Pancreas (tissue), 10 donors: ENCODE measurements at regions not wholly inside any gene's neighbourhood (a gene's known extent, or its start where the extent isn't known, plus 50 kb on each side); places are given as distances from the start of the nearest gene placed in this dataset.
A peak's percentile ranks its signal among the peaks of the same experiment; 100 is the strongest.

Experiments
- ATAC-seq, 4 donors: fragments of 200-7000 bp; cut with Tn5 transposase; one replicate each; pipeline versions ENCODE4 v1.8.0 to v1.9.1; 2020; ENCODE audit warnings: mild to moderate bottlenecking in 4 of 4, moderate library complexity in 4 of 4
- DNase-seq, 6 donors: peaks; one replicate each; pipeline ENCODE4 v3.0.0-alpha.2; 2020
- FAIRE-seq: peaks from 2 replicates; lab custom pipeline; 2012; peaks lifted over from hg19 to GRCh38; lab: Jason Lieb, UNC
- H3K27ac ChIP-seq, 4 donors: fragments of 200-600 bp; sonication (generic); 1 replicate in 3 of 4; 2 replicates in 1 of 4; pipeline versions ENCODE4 v1.5.0 to v1.8.0; 2020
- H3K27me3 ChIP-seq, 4 donors: fragments of 200-600 bp; one replicate each; pipeline ENCODE4 v1.8.0; 2021
- H3K36me3 ChIP-seq, 3 donors: fragments of 200-600 bp; sonication (generic) in 1 of 3; one replicate each; pipeline versions ENCODE4 v1.5.0 to v1.8.0; 2020 to 2021
- H3K4me1 ChIP-seq, 3 donors: fragments of 200-600 bp; one replicate each; pipeline ENCODE4 v1.8.0; 2021
- H3K4me3 ChIP-seq, 4 donors: fragments of 200-600 bp; sonication (generic) in 2 of 4; one replicate each; pipeline versions ENCODE4 v1.5.0 to v1.8.0; 2020 to 2021
- H3K9me3 ChIP-seq, 4 donors: fragments of 200-600 bp; one replicate each; pipeline ENCODE4 v1.8.0; 2021
- CTCF ChIP-seq, 4 donors: fragments of 200-600 bp; sonication (generic) in 3 of 4; IDR thresholded peaks; one replicate each; pipeline versions ENCODE4 v1.5.0 to v1.8.0; 2021; ENCODE audit warnings: antibody characterized with exemption in 4 of 4
- WGBS, 2 donors: extraction: QIAGEN DNeasy Blood & Tissue Kit; methylation state at CpG; one replicate each; pipeline ENCODE4 v1.1.7; 2013; 5-methylcytosine and 5-hydroxymethylcytosine counted together
- intact Hi-C, 3 donors: fragments of 100-400 bp; cut with DNase I; formaldehyde crosslinking; loops; one replicate each; pipeline versions ENCODE4 v1.11.1 to v1.14.2; 2022
- donor health status: healthy with polysubstance abuse.
- donor health status: DM: no; HTN: no; CAD: no; lungs with moderate emphysema.
- donor health status: DM: no; HTN: no; CAD: no.
- donor health status: control.
- donor health status: control.
- donor health status: Bipolar disorder and iron deficiency.
- donor health status: DM: yes; HTN: yes; CAD: no.
- donor health status: DM: no; HTN: no; CAD: no.
- donor health status: DM: no; HTN: no; CAD: no.
- donor health status: DM: yes; HTN: yes; CAD: no.

DNA sequence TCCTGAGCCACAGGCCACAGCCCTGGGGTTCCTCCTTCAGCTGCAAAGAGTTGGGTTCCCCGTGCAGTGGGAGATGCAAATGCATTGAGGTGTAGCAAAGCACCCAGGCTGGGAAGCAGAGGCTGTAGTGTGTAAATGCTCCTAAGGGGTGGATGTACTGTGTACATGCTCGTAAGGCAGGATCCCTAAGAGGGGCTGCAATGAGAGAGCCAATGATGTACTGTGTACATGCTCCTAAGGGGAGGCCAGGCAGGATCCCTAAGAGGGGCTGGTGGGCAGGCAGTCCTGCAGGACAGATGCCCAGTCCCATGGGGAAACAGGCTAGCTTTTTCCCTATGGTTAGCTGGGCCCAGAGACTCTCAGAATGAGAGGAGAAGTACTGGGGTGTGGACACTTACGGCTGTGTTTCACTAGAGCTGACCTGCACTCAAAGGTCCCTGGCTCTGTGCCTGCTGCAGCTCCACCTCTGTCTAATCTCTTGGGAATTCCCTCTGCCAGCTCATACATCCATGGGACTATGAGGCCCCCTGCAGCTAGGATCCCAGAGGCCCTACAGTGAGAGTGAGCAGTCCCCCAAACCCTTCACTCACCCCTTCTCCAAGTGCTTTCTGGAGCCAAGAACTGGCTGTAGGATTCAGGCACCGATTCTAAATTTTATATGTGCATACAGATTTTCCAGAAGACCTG is 261.9 kb upstream of the LUZP2 start:
- no peaks in the 10 kb centered on the region for H3K27me3 ChIP-seq
- intact Hi-C loops: no loop called here
- peak in 3 of 6 donors; percentile 17 to 26 (median 23) for DNase-seq
- no peaks in the 10 kb centered on the region for H3K36me3 ChIP-seq
- no peak overlapping the region for H3K4me3 ChIP-seq
- TF ChIP-seq CTCF (IDR thresholded peaks at IDR 0.05): no peak
- FAIRE-seq: no peak
- H3K4me1 ChIP-seq: no peaks in the 10 kb centered on the region
- 73 to 75% methylated on average over 4 of the region's 4 CpGs for WGBS, 2 donors
- ATAC-seq: peak in 3 of 4 donors; percentile 53 to 82 (median 58)
- H3K27ac ChIP-seq: no peak overlapping the region
- no peaks in the 10 kb centered on the region for H3K9me3 ChIP-seq

- Histone ChIP-seq H3K27me3 (no peaks in the 10 kb centered on the region), H3K36me3 (no peaks in the 10 kb centered on the region), H3K4me3 (no peak overlapping the region), H3K27ac (no peak overlapping the region), H3K9me3 (no peaks in the 10 kb centered on the region), H3K4me1 (no peaks in the 10 kb centered on the region)
- WGBS, 2 donors: 70 to 72% methylated on average over 3 of the region's 3 CpGs
- no peak for DNase-seq
- no peak for FAIRE-seq
- TF ChIP-seq CTCF (IDR thresholded peaks at IDR 0.05): no peak
- no peak for ATAC-seq
- intact Hi-C loops: no loop called here
Measured at GRCh38 chr11:24238771-24239645, 257.8 kb upstream of the LUZP2 start.

DNA sequence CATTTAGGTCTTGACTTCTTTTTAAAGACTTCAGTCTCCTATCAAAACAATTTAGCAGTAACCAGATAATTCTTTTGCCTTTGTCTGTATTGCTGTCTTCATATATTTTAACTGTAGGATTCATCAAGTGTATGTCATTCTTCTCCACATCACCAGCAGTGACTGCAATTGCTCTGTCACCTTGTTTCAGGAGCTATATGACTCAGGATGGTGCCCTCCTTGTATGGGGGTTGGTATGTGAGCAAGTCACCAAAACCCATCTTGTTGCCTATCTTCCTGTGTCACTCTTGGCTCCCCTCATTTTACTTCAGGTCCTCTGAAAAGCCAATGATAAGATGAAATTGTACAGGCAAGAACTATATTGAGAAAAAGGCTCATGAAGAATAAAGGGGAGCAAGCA is 256.9 kb upstream of the LUZP2 start:
- no peak for ATAC-seq
- intact Hi-C loops: no loop called here
- Histone ChIP-seq H3K4me3 (no peak overlapping the region), H3K36me3 (no peaks in the 10 kb centered on the region), H3K27me3 (no peaks in the 10 kb centered on the region), H3K4me1 (no peaks in the 10 kb centered on the region), H3K9me3 (no peaks in the 10 kb centered on the region), H3K27ac (no peak overlapping the region)
- DNase-seq: no peak
- TF ChIP-seq CTCF (IDR thresholded peaks at IDR 0.05): no peak
- FAIRE-seq: no peak

DNA sequence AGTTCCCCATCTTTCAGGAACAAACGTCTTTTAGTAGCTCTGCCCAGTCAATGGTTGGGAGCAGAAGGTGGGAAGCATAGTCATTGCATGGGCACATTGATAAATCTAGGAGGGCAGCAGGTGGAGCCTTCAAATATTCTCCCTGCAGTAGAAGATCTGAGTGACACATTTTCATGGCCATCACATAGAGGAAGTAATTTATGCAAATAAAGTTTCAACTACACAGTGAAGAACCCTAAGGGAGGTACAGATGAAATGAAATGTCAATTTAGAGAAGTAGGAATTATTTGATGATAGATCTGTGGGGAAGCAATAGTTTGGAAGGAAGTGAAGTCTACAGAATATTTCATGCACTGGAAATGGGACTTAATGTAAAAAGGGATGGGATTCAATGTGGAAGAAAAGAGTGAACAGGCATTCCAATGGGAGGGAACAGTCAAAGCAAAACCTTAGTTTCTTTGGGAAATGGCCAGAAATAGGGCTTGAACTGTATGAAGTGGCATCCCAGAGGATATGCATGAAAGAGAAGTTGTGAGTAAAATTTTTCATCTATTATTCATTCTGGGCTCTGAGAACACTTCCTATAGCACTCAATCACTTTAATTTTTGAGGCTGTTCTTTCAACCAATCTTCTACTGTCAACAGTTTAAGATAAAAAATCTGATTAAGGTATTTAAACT is 256.2 kb upstream of the LUZP2 start:
- TF ChIP-seq CTCF (IDR thresholded peaks at IDR 0.05): no peak
- no peaks in the 10 kb centered on the region for H3K36me3 ChIP-seq
- FAIRE-seq (no peak), ATAC-seq (no peak), DNase-seq (no peak)
- no peaks in the 10 kb centered on the region for H3K4me1 ChIP-seq
- no peak overlapping the region for H3K4me3 ChIP-seq
- WGBS, 2 donors: 26 to 37% methylated on average over 1 of the region's 1 CpG
- H3K27ac ChIP-seq: no peak overlapping the region
- intact Hi-C loops: no loop called here
- H3K9me3 ChIP-seq: no peaks in the 10 kb centered on the region
- no peaks in the 10 kb centered on the region for H3K27me3 ChIP-seq
